ENCODE measurements at regions not wholly inside any gene's neighbourhood (a gene's known extent, or its start where the extent isn't known, plus 50 kb on each side); places are given as distances from the start of the nearest gene placed in this dataset.
"Not testable (repeated sequence)": the region's sequence is repeated elsewhere in the genome, so short reads cannot be mapped to it uniquely, and the experiment has no call there.

DNA sequence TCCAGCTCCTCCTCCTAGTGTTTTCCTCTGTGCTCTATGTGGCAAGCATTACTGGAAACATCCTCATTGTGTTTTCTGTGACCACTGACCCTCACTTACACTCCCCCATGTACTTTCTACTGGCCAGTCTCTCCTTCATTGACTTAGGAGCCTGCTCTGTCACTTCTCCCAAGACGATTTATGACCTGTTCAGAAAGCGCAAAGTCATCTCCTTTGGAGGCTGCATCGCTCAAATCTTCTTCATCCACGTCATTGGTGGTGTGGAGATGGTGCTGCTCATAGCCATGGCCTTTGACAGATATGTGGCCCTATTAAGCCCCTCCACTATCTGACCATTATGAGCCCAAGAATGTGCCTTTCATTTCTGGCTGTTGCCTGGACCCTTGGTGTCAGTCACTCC, 64.0 kb downstream of the OR4F15 start:
- H3K4me3 ChIP-seq (ENCODE audit: low read length); DNase-seq (ENCODE audit: low read depth): not testable (repeated sequence)

DNA sequence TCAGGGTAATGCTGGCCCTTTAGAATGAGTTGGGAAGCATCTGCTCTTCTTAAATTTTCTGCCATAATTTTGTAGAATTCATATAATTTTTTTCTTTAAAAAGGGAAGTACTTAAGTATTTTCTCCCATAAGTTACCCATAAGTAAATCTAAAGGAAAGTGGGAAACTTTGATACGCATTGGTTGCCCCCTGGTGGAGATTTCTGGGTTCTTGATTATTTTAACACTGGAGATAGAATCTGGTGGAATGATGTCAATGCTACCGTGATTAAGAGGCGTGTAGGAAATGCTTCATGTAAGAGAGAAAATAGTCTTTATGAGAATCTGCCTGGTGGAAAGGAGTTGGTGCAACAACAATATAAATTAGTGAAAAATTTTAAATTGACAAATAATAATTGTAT, 65.6 kb downstream of the OR4F15 start:
- TF ChIP-seq, protein P1, sequence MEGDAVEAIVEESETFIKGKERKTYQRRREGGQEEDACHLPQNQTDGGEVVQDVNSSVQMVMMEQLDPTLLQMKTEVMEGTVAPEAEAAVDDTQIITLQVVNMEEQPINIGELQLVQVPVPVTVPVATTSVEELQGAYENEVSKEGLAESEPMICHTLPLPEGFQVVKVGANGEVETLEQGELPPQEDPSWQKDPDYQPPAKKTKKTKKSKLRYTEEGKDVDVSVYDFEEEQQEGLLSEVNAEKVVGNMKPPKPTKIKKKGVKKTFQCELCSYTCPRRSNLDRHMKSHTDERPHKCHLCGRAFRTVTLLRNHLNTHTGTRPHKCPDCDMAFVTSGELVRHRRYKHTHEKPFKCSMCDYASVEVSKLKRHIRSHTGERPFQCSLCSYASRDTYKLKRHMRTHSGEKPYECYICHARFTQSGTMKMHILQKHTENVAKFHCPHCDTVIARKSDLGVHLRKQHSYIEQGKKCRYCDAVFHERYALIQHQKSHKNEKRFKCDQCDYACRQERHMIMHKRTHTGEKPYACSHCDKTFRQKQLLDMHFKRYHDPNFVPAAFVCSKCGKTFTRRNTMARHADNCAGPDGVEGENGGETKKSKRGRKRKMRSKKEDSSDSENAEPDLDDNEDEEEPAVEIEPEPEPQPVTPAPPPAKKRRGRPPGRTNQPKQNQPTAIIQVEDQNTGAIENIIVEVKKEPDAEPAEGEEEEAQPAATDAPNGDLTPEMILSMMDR (conservative IDR thresholded peaks at IDR 0.05; ENCODE audit: low read depth, low read length) = peak; percentile 30
- H3K4me3 ChIP-seq (ENCODE audit: low read length); DNase-seq (ENCODE audit: low read depth): not testable (repeated sequence)

DNA sequence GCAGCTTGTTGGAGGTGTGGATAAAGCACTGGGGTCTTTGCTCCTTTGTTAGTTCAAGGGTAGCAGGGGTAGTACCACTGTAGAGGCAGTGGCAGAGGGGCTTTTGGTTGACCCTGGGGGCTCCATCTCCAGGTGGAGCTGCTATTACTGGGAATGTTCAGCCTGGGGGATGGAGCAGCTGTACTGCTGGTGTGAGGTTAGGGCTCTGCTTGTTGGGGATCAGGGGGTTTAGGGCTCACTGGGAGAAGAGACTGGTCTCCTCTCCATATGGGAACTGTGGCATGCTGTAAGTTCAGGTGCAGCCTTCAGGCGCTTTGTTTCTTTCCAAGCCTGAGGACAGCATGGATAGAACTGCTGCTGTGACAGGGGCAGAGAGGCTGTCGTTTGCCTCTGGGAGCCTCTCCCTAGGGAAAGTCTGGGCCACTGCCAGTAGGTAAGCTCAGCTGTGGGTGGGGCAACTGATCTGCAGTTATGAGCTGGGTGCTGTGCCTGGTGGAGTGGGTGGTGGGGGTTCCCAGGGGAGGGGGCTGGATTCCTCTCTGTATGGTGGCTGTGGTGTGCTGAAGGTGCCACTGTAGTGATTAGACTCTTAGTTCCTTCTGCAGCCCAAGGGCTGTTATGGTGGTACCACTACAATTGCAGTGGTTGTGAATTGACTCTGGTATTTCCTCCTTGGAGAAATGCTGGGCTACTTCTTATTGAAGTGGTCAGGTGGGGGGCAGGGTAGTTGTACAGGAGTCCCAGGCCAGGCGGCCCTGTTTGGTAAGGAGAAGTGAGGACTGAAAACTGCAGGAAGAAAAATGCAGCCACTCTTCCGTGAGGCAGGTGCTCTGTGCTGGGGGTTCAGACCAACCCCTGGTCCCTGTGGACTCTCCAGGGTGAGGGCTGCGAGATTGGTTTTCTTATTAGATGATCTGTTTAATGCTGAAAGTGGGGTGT, 100.6 kb downstream of the OR4F15 start:
- not testable (repeated sequence) for H3K4me3 ChIP-seq (ENCODE audit: low read length)

DNA sequence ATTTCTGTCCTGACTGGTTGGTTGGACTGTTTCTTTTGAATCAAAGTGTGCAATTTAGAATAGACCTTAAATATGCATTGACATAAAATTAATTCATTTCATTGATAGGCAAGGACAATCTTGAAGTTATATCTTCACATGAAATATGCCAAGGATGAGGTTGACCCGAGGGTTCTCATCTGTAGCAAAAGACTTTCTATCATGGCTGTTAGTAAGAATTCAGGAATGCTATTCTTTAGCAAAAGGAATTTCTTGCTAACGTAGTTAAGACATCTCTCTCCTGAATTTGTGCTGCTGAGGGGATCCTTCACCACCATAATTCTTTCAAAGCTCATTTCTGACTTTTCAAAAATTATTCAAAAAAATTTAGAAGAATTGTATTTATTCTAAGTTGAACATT, 112.6 kb downstream of the OR4F15 start:
- DNase-seq (ENCODE audit: low read depth); H3K4me3 ChIP-seq (ENCODE audit: low read length): not testable (repeated sequence)

More for the DNA sequence above, 100.6 kb downstream of the OR4F15 start:
- not testable (repeated sequence) for DNase-seq (ENCODE audit: low read depth)

DNA sequence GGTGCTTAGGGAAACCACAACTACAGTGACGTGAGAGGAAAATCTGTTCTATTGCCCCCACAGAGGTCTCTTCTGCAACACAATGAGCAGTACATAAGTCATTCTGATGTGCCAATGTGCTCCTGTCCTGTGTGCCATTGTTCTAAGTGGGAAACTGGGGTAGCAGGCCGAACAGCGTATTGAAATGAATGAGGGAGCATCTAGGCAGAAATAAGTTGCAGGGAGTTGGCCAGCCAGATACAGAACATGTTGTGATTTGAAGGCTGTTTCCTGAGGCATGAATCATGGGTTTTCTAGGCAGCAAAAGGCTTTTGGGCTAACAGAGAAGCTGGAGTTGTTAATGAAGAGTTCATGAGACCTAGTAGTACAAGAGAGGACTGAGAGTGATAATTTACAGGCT, 122.5 kb downstream of the OR4F15 start:
- not testable (repeated sequence) for H3K4me3 ChIP-seq (ENCODE audit: low read length); DNase-seq (ENCODE audit: low read depth)

DNA sequence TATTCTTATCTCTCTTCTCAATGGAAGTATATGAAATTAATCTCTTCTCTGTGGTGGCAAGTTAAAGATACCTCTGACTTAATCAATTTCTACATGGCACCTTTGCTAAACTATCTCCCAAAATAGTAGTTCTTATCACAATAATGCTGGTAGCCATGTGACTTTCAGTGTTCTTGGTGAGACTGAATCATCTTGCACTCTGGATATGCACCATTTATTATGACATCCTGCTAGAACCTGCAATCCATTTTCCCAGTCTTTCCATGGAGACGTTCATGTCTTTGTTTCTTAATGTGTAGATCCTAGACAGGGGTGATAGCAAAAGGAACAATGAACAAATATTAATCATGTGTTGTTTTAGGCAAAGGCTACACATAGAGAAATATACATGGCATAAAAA, 125.4 kb downstream of the OR4F15 start:
- H3K4me3 ChIP-seq (ENCODE audit: low read length); DNase-seq (ENCODE audit: low read depth): not testable (repeated sequence)

- DNase-seq (ENCODE audit: low read depth); H3K4me3 ChIP-seq (ENCODE audit: low read length): not testable (repeated sequence)
Observed at GRCh38 chr15:101938555-101938954, 126.6 kb downstream of the OR4F15 start.

- H3K4me3 ChIP-seq (ENCODE audit: low read length); DNase-seq (ENCODE audit: low read depth): not testable (repeated sequence)
Observed at GRCh38 chr15:101945896-101946295, 133.9 kb downstream of the OR4F15 start.

DNA sequence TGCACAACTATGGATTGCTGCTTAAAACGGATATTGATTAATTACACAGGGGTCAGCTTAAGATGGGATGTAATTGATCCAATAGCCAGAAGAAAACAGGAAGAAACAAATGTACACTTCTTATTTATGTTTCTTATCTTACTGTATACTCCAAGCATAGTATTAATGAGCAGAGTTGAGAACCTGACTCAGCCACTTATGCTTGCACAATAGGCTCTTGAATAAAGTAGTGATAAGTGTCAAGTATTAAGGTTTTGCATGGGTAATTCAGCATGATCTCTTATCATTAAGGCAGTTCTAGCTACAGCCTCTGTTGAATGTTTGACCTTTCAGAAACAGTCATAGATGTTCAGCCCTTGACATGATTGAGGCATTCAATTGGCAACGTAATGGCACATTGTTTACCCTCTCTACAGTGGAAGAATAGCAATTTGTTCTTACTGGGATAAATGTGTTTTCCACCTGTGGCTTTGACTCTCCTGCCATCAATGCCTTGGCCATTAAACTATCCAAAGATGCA, 136.5 kb downstream of the OR4F15 start:
- H3K4me3 ChIP-seq (ENCODE audit: low read length); DNase-seq (ENCODE audit: low read depth): not testable (repeated sequence)

DNA sequence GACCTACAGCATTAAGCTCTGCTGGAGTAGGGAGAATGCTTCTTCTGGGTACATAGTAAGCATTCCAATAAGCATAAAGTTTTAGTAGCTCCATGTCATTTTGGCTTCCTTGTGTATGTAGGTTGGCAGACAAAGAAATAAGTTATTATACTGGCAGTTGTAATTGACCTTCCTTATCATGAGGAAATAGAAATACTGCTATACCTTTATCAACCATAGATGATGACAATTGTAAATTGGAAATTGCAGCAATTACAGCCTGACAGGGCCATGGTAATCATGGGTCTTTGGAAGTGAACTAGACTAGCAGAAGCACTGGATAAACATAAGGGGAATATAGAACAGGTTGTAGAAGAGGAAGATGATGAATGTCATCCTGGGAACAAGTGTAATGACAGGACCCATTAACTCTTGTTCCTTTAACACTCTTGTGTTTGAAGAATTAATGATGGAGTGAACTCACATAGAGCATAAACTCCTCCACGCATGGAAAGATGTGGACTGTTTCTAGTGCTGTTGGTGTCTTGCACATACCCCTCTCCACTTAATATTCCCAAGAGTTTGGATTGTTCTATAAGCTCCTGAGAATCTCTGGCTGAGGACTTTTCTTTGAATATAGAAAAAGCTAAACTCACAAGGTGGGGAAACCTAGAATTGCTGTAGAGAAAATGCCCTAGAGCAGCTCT, 137.5 kb downstream of the OR4F15 start:
- not testable (repeated sequence) for H3K4me3 ChIP-seq (ENCODE audit: low read length); DNase-seq (ENCODE audit: low read depth)

DNA sequence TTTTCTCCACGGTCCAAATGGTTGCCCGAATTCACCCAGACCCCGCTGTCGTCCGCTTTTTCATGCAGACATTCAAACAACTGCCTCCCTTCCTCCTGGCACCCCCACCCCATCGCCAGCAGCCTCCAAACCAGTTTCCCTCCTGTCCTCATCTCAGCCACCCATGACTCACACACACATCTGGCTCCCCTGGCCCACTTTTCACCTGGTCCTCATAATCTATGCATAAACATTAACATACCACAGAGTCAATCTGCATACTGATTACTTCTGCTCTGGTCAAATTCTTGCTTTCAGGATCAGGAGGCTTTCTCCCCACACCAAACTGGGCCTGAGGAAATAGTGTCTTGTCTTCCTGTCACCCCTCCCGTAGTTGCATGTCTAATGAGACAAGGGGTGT, 142.0 kb downstream of the OR4F15 start:
- H3K4me3 ChIP-seq (ENCODE audit: low read length); DNase-seq (ENCODE audit: low read depth): not testable (repeated sequence)

- DNase-seq (ENCODE audit: low read depth); H3K4me3 ChIP-seq (ENCODE audit: low read length): not testable (repeated sequence)
Observed at GRCh38 chr15:101955840-101956239, 143.8 kb downstream of the OR4F15 start.

DNA sequence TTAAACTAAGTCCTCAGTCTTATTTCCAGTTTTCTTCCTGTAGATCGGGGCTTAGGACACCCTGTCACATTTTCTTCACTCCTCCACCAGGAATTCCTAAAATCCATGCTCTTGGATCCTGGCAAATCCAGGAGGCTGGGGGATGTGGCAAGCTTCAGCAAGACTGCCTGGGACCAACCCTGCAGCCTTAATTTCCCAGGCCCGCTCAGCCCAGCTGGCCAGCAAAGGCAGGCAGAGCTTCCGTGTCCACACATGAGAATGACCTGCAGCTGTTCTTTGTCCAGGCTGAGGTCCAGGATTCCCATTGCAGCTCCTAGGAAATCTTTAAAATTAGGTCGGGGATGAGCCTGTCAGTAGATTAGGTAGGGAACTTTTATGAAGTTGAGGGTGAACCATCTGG, 146.7 kb downstream of the OR4F15 start:
- DNase-seq (ENCODE audit: low read depth) = not testable (repeated sequence)

GRCh38 chr15:101961263-101961662, 149.3 kb downstream of the OR4F15 start:
- not testable (repeated sequence) for DNase-seq (ENCODE audit: low read depth)
- H3K4me3 ChIP-seq (ENCODE audit: low read length) = peak overlapping the region; percentile 38

More for the DNA sequence above, 146.7 kb downstream of the OR4F15 start:
- H3K4me3 ChIP-seq (ENCODE audit: low read length) = not testable (repeated sequence)

DNA sequence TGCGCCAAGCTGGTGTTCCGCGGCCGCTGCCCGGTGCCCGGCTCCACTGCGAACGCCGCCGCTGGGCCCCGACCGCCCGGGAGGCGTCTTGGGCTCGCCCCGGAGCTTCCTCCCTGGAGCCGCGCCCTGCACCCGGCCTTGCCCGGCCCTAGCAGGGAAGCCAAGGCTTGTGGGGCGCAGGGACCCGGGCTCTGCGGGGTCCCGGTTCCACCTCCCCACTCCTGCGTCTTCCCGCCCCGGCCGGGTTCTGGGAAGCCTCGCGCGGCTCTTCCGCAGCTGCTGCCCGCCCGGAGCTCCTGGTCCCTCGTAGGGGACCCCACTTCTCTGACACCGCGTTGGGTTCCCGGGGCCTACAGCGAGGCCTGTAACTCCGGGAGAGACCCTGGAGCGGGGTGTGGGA, 149.8 kb downstream of the OR4F15 start:
- H3K4me3 ChIP-seq (ENCODE audit: low read length) = peak overlapping the region; percentile 30
- DNase-seq (ENCODE audit: low read depth) = not testable (repeated sequence)

DNA sequence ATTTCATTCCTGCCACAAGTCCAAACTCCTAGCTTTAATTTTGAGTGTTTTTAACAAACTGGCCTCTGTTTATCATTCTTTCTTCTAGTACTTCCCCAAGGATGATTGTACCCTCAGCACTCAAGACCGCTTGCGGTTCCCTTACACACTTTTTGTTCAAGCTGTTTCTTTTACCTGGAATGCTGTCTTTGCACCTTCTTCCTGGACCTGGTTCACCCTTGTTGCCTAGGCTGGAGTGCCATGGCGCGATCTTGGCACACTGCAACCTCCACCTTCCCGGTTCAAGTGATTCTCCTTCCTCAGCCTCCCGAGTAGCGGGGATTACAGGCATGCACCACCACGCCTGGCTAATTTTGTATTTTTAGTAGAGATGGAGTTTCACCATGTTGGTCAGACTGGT, 151.7 kb downstream of the OR4F15 start:
- DNase-seq (ENCODE audit: low read depth); H3K4me3 ChIP-seq (ENCODE audit: low read length): not testable (repeated sequence)

- H3K4me3 ChIP-seq (ENCODE audit: low read length); DNase-seq (ENCODE audit: low read depth): not testable (repeated sequence)
Observed at GRCh38 chr15:101965353-101965752, 153.4 kb downstream of the OR4F15 start.

- H3K4me3 ChIP-seq (ENCODE audit: low read length) = not testable (repeated sequence)
Observed at GRCh38 chr15:101965860-101966259, 153.9 kb downstream of the OR4F15 start.

DNA sequence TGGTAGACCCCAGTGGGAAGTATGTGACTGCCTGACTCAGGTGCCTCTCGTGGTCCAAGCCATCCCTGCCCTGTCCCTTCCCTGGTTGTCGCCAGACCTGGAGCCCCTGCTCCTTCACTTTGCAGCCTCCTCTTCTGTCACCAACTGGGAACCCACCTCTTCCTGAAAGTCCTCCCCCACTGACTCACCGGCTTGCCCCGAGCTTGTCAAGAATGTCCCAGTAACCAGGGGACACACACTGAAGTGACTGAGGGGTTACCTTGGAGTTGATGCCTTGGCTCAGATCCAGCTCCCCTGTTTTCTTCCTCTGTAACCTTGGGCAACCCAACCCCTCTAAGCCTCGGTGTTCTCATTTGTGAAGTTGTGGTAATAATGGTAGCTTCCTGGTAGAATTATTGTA, 155.4 kb downstream of the OR4F15 start:
- DNase-seq (ENCODE audit: low read depth); H3K4me3 ChIP-seq (ENCODE audit: low read length): not testable (repeated sequence)

More at GRCh38 chr15:101965860-101966259, 153.9 kb downstream of the OR4F15 start:
- DNase-seq (ENCODE audit: low read depth) = not testable (repeated sequence)

Measured in retinal pigment epithelial cell (primary cell).